ENCODE measurements at regions not wholly inside any gene's neighbourhood (a gene's known extent, or its start where the extent isn't known, plus 50 kb on each side); places are given as distances from the start of the nearest gene placed in this dataset.
"Not testable (repeated sequence)": the region's sequence is repeated elsewhere in the genome, so short reads cannot be mapped to it uniquely, and the experiment has no call there.

DNA sequence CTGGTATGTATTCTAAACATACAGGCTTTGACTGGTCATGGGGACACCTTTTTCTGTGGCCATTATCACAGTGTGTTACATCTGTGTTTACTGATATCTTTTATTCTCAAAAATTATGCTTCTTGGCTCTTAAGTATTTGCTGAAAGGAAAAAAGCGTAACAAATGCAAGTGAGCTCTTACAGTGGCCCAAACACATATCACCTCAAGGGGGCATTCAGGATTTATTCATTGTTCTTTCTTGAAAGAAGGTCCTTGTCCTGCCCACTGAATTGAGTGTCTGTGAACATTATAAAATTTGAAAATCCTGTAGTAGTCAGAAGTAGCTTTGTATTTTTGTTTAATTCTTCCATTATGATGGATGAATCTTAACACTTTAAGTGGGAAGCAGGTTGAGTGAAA lies 454.5 kb downstream of the XIRP2 start:
- no peak for DNase-seq (ENCODE audit: low spot score)

- no peak for DNase-seq (ENCODE audit: low spot score)
Measured at GRCh38 chr2:167340322-167340721, 452.0 kb downstream of the XIRP2 start.

- DNase-seq (ENCODE audit: low spot score), result no peak
Measured at GRCh38 chr2:167336213-167336612, 447.9 kb downstream of the XIRP2 start.

DNA sequence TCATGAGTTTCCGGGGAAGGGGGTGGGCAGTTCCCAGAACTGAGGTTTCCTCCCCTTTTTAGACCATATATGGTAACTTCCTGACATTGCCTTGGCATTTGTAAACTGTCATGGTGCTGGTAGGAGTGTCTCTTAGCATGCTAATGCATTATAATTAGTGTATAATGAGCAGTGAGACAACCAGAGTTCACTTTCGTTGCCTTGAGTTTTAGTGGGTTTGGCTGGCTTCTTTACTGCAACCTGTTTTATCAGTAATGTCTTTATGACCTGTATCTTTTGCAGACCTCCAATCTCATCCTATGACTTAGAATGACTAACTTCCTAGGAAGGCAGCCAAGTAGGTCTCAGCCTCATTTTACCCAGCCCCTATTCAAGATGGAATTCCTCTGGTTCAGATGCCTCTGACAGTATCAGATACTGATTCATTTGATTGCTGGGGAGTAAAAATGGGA lies 447.3 kb downstream of the XIRP2 start:
- DNase-seq (ENCODE audit: low spot score), result no peak

DNA sequence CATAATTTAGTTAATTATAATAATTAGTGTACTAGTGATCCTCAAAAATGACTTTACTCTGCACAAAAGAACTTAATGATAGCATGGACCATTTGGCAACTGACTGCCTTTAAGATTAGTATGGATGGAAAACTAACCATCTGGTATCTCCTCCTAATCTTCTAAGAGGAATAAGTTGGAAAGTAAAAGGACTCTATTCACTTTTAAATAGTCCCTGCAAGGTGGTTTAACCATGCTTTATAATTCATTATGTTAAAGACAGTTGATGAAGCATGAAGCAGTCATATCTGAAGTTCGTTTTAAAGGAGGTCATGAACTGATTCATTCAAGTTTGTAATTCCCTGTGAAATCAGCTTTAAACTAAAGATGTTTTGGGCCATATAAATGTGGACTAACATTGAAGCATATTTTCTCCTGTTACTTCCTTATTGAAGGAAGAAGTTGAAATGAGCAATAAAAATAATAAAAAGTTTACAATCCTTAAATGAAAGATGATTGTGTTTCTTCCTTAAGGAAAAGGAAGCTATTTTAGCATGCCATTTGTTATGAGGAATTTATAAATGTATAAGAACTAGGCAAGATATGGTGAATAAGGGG lies 446.0 kb downstream of the XIRP2 start:
- DNase-seq (ENCODE audit: low spot score), result no peak

GRCh38 chr2:167333245-167333644 lies 445.0 kb downstream of the XIRP2 start:
- DNase-seq (ENCODE audit: low spot score), result no peak

DNA sequence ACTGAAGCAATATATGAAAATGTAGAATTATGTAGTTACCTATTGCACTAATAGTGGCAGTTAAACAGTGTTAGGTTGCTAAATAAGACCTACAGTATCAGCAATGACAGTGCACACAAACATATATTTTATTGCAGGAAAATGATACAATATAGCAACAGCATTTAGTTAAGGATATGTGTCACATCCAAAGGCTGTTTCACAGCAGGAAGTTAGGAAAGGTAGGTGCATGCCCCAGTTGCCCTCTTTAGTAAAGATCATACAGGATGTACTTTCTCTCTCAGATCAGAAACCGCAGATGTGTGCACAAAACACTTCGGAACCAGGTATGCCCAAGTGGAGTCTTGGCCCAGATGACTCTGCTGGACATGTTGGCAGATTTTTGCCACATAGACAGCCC lies 444.1 kb downstream of the XIRP2 start:
- no peak for DNase-seq (ENCODE audit: low spot score)

GRCh38 chr2:167331636-167332232 lies 443.5 kb downstream of the XIRP2 start:
- peak; percentile 81 for DNase-seq (ENCODE audit: low spot score)

GRCh38 chr2:167328808-167329207 lies 440.5 kb downstream of the XIRP2 start:
- not testable (repeated sequence) for DNase-seq (ENCODE audit: low spot score)

DNA sequence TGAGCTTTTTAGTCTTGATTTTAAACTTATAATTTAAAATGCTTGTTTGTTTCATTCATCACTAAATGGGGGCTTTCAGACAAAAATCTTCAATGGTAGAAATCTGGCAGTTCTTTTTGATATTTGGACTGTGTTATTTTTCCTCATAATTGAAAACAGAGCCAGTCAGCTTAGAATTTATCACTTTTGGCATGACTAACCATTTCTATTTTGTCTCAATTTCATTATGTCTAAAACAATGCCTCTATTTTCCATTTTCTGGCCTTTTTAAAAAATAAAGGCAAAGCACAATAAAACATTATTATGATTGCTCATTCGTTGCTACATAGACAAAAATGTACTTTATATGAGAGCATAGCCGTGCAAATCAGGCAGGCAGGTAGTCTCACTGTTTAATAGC lies 434.5 kb downstream of the XIRP2 start:
- no peak for DNase-seq (ENCODE audit: low spot score)

DNA sequence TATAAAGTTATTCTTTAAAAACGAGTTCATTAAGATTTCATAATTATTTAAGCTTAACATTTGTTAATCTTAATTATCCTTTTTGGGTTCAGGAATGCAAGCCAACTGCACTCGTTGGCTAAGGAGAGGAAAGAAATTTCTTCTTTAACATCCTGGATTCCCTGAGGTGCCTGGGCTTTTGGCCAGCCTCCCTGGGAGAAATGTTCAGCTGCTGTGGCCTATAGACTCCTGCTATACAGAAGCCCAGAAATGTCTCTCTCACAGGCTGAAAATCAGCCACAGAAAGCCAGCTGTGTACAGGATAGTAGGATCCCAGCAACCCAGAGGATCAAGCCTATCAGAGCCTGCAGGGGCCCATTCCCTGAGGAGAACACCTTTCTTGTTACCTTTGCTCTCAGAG lies 430.3 kb downstream of the XIRP2 start:
- no peak for DNase-seq (ENCODE audit: low spot score)

DNA sequence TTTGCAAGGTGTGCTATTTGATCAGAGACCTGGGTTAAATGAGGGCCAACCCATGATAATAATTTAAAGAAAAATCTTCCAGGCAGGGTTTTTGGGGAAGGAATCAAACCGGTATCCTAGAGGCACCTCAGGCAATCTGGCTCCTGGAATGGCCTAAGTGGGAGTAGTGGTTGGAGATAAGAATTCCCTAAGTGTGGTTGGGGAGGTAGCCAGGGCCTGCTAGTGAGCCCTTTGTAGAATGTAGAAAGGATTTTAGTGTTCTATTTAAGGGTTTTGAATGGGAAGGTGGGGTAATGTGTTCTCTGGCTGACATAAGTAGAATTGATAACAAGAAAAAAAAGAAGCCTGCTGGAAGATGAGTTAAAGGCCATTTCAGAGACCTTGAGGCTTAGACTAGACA lies 422.2 kb downstream of the XIRP2 start:
- no peak for DNase-seq (ENCODE audit: low spot score)

All from ecto neural progenitor cell (in vitro differentiated cells).